Fibroblast of lung (primary cell): ENCODE measurements at regions not wholly inside any gene's neighbourhood (a gene's known extent, or its start where the extent isn't known, plus 50 kb on each side); places are given as distances from the start of the nearest gene placed in this dataset.

Experiments
- DNase-seq, 2 donors: peaks; one replicate each; pipeline versions ENCODE4 v3.0.0 to v3.0.0-alpha.2; 2010; ENCODE audit warnings: low read depth in 2 of 2
- H2AFZ ChIP-seq: 2 replicates; pipeline ENCODE4 v1.5.1; 2012; ENCODE audit warnings: low read length, control low read depth, inconsistent platforms
- H3K27ac ChIP-seq: 2 replicates; pipeline ENCODE4 v1.5.1; 2011; ENCODE audit warnings: low read length, control low read depth; ENCODE audit not compliant: insufficient read depth
- H3K27me3 ChIP-seq: 2 replicates; pipeline ENCODE4 v1.5.1; 2011; ENCODE audit warnings: mild to moderate bottlenecking, low read length; ENCODE audit not compliant: control insufficient read depth, insufficient read depth
- H3K36me3 ChIP-seq: 2 replicates; pipeline ENCODE4 v1.5.1; 2011; ENCODE audit warnings: low read length; ENCODE audit not compliant: control insufficient read depth, insufficient read depth
- H3K4me1 ChIP-seq: 2 replicates; pipeline ENCODE4 v1.5.1; 2011; ENCODE audit warnings: low read length; ENCODE audit not compliant: control insufficient read depth, insufficient read depth; ENCODE audit errors: extremely low read depth
- H3K4me2 ChIP-seq: 2 replicates; pipeline ENCODE4 v1.5.1; 2011; ENCODE audit warnings: low read length, control low read depth; ENCODE audit not compliant: insufficient read depth; ENCODE audit errors: extremely low read depth
- H3K4me3 ChIP-seq, 4 experiments: fragments of 200-600 bp in 1 of 4; sonication (generic) in 1 of 4; replicated peaks in 1 of 4; 2 replicates each; pipeline ENCODE4 v1.5.1; 2011 to 2016; ENCODE audit warnings: low read length in 4 of 4, low read depth in 3 of 4, mild to moderate bottlenecking in 3 of 4, control low read depth in 2 of 4, inconsistent platforms in 1 of 4, mixed read lengths in 1 of 4; ENCODE audit not compliant: insufficient read depth in 1 of 4; ENCODE audit errors: control extremely low read depth in 1 of 4
- H3K79me2 ChIP-seq: 2 replicates; pipeline ENCODE4 v1.5.1; 2012; ENCODE audit warnings: mild to moderate bottlenecking, low read length, inconsistent platforms; ENCODE audit not compliant: control insufficient read depth, insufficient read depth
- H3K9ac ChIP-seq: 2 replicates; pipeline ENCODE4 v1.5.1; 2011; ENCODE audit warnings: mild to moderate bottlenecking, low read length, control low read depth; ENCODE audit not compliant: insufficient read depth
- H3K9me3 ChIP-seq: 2 replicates; pipeline ENCODE4 v1.5.1; 2012; ENCODE audit warnings: low read depth, low read length; ENCODE audit not compliant: control insufficient read depth, insufficient read depth
- H4K20me1 ChIP-seq: 2 replicates; pipeline ENCODE4 v1.5.1; 2011; ENCODE audit warnings: low read length; ENCODE audit not compliant: control insufficient read depth, insufficient read depth; ENCODE audit errors: extremely low read depth
- CTCF ChIP-seq, 2 donors: IDR thresholded peaks in 1 of 2; conservative IDR thresholded peaks in 1 of 2; 1 replicate in 1 of 2; 2 replicates in 1 of 2; pipeline ENCODE4 v1.5.1; 2011 to 2012; ENCODE audit warnings: low read length in 2 of 2, control low read depth in 1 of 2, inconsistent platforms in 1 of 2, low read depth in 1 of 2, mild to moderate bottlenecking in 1 of 2
- EZH2 ChIP-seq: IDR thresholded peaks from 2 replicates; pipeline ENCODE4 v1.5.1; 2012; ENCODE audit warnings: low read length, control low read depth, mild to moderate bottlenecking; ENCODE audit errors: missing control alignments

GRCh38 chr10:130340816-130341215 is 204.6 kb downstream of the GLRX3 start:
- H3K4me2 ChIP-seq, result no peak overlapping the region
- no peak overlapping the region for H3K9ac ChIP-seq
- H4K20me1 ChIP-seq, result no peaks in the 10 kb centered on the region
- no peak overlapping the region for H2AFZ ChIP-seq
- no peaks in the 10 kb centered on the region for H3K4me1 ChIP-seq
- H3K9me3 ChIP-seq, result no peaks in the 10 kb centered on the region
- H3K79me2 ChIP-seq, result no peaks in the 10 kb centered on the region
- H3K27me3 ChIP-seq, result no peaks in the 10 kb centered on the region
- no peak for DNase-seq
- H3K36me3 ChIP-seq, result no peaks in the 10 kb centered on the region
- H3K27ac ChIP-seq, result no peak overlapping the region
- H3K4me3 ChIP-seq, result no peak overlapping the region
- no peak for TF ChIP-seq CTCF (conservative IDR thresholded peaks at IDR 0.05 in 1 of 2, IDR thresholded peaks at IDR 0.05 in 1 of 2; ENCODE audit: low read depth in 1 of 2, low read length in 2 of 2)
- TF ChIP-seq EZH2, result no peak

- no peak overlapping the region for H3K9ac ChIP-seq
- H3K27me3 ChIP-seq, result no peaks in the 10 kb centered on the region
- no peaks in the 10 kb centered on the region for H3K4me1 ChIP-seq
These were observed 205.2 kb downstream of the GLRX3 start for GRCh38 chr10:130341356-130341755.

GRCh38 chr10:130345728-130346127 is 209.5 kb downstream of the GLRX3 start:
- no peak overlapping the region for H3K4me3 ChIP-seq
- H3K27ac ChIP-seq, result no peak overlapping the region
- no peak overlapping the region for H3K9ac ChIP-seq
- no peaks in the 10 kb centered on the region for H3K79me2 ChIP-seq
- H3K4me2 ChIP-seq, result no peak overlapping the region
- DNase-seq, result no peak
- H3K36me3 ChIP-seq, result no peaks in the 10 kb centered on the region
- no peaks in the 10 kb centered on the region for H3K4me1 ChIP-seq
- H3K9me3 ChIP-seq, result no peaks in the 10 kb centered on the region
- H2AFZ ChIP-seq, result no peak overlapping the region
- H3K27me3 ChIP-seq, result no peaks in the 10 kb centered on the region
- no peaks in the 10 kb centered on the region for H4K20me1 ChIP-seq
- no peak for TF ChIP-seq EZH2
- TF ChIP-seq CTCF (conservative IDR thresholded peaks at IDR 0.05 in 1 of 2, IDR thresholded peaks at IDR 0.05 in 1 of 2; ENCODE audit: low read depth in 1 of 2, low read length in 2 of 2), result no peak

More at GRCh38 chr10:130341356-130341755, 205.2 kb downstream of the GLRX3 start:
- Histone ChIP-seq H3K36me3 (no peaks in the 10 kb centered on the region), H4K20me1 (no peaks in the 10 kb centered on the region), H3K79me2 (no peaks in the 10 kb centered on the region), H3K4me3 (no peak overlapping the region), H3K4me2 (no peak overlapping the region), H2AFZ (no peak overlapping the region), H3K27ac (no peak overlapping the region), H3K9me3 (no peaks in the 10 kb centered on the region)
- TF ChIP-seq EZH2, result no peak
- TF ChIP-seq CTCF (conservative IDR thresholded peaks at IDR 0.05 in 1 of 2, IDR thresholded peaks at IDR 0.05 in 1 of 2; ENCODE audit: low read depth in 1 of 2, low read length in 2 of 2), result no peak
- DNase-seq, result no peak
